Trophoblast cell (in vitro differentiated cells and primary cell): ENCODE measurements at regions not wholly inside any gene's neighbourhood (a gene's known extent, or its start where the extent isn't known, plus 50 kb on each side); places are given as distances from the start of the nearest gene placed in this dataset.

Source experiments
- DNase-seq, 2 donors: peaks; one replicate each; pipeline ENCODE4 v3.0.0-alpha.2; 2016
- H2AFZ ChIP-seq: 2 replicates; pipeline ENCODE4 v1.6.1; 2013; ENCODE audit warnings: low read length, moderate library complexity, mild to moderate bottlenecking; ENCODE audit not compliant: insufficient read depth, poor library complexity
- H2AK5ac ChIP-seq: 2 replicates; pipeline ENCODE4 v1.6.1; 2013; ENCODE audit warnings: mild to moderate bottlenecking, low read length
- H2BK120ac ChIP-seq: 2 replicates; pipeline ENCODE4 v1.6.1; 2013; ENCODE audit warnings: low read length, mild to moderate bottlenecking, moderate library complexity; ENCODE audit not compliant: insufficient read depth, poor library complexity
- H2BK12ac ChIP-seq: 2 replicates; pipeline ENCODE4 v1.6.1; 2013; ENCODE audit warnings: mild to moderate bottlenecking, low read length, moderate library complexity
- H2BK5ac ChIP-seq: 2 replicates; pipeline ENCODE4 v1.6.1; 2013; ENCODE audit warnings: low read length, low read depth, moderate library complexity, mild to moderate bottlenecking; ENCODE audit not compliant: poor library complexity
- H3K14ac ChIP-seq: 2 replicates; pipeline ENCODE4 v1.6.1; 2013; ENCODE audit warnings: mild to moderate bottlenecking, low read length
- H3K18ac ChIP-seq: 2 replicates; pipeline ENCODE4 v1.6.1; 2013; ENCODE audit warnings: mild to moderate bottlenecking, low read length
- H3K23ac ChIP-seq: 2 replicates; pipeline ENCODE4 v1.6.1; 2013; ENCODE audit warnings: low read length
- H3K27ac ChIP-seq: 2 replicates; pipeline ENCODE4 v1.5.1; 2013; ENCODE audit warnings: low read depth, mild to moderate bottlenecking, inconsistent platforms, low read length, moderate library complexity
- H3K27me3 ChIP-seq: 2 replicates; pipeline ENCODE4 v1.6.1; 2013; ENCODE audit warnings: inconsistent platforms, mild to moderate bottlenecking, low read length, moderate library complexity; ENCODE audit not compliant: insufficient read depth
- H3K36me3 ChIP-seq, 2 experiments: 1 replicate in 1 of 2; 2 replicates in 1 of 2; pipeline ENCODE4 v1.6.1; 2013; ENCODE audit warnings: low read length in 2 of 2, mild to moderate bottlenecking in 2 of 2, moderate library complexity in 1 of 2; ENCODE audit not compliant: insufficient read depth in 2 of 2, control insufficient read depth in 1 of 2
- H3K4ac ChIP-seq: 2 replicates; pipeline ENCODE4 v1.6.1; 2013; ENCODE audit warnings: low read depth, mild to moderate bottlenecking, low read length, moderate library complexity
- H3K4me1 ChIP-seq, 2 experiments: 1 replicate in 1 of 2; 2 replicates in 1 of 2; pipeline ENCODE4 v1.6.1; 2013; ENCODE audit warnings: low read length in 2 of 2, mild to moderate bottlenecking in 2 of 2, moderate library complexity in 1 of 2; ENCODE audit not compliant: insufficient read depth in 2 of 2, control insufficient read depth in 1 of 2
- H3K4me2 ChIP-seq: 2 replicates; pipeline ENCODE4 v1.6.1; 2013; ENCODE audit warnings: inconsistent platforms, mild to moderate bottlenecking, low read length, moderate library complexity
- H3K4me3 ChIP-seq: 2 replicates; pipeline ENCODE4 v1.5.1; 2013; ENCODE audit warnings: mild to moderate bottlenecking, low read depth, low read length, inconsistent platforms
- H3K79me1 ChIP-seq: one replicate; pipeline ENCODE4 v1.6.1; 2013; ENCODE audit warnings: low read length
- H3K79me2 ChIP-seq: 2 replicates; pipeline ENCODE4 v1.6.1; 2013; ENCODE audit warnings: low read length, mild to moderate bottlenecking; ENCODE audit not compliant: control insufficient read depth, insufficient read depth, poor library complexity
- H3K9ac ChIP-seq: 2 replicates; pipeline ENCODE4 v1.6.1; 2013; ENCODE audit warnings: mild to moderate bottlenecking, low read length
- H3K9me3 ChIP-seq: 2 replicates; pipeline ENCODE4 v1.6.1; 2013; ENCODE audit warnings: low read depth, mild to moderate bottlenecking, control low read depth, inconsistent platforms, low read length; ENCODE audit not compliant: insufficient read depth
- H4K12ac ChIP-seq: 2 replicates; pipeline ENCODE4 v1.6.1; 2013; ENCODE audit warnings: low read depth, mild to moderate bottlenecking, low read length, moderate library complexity
- H4K8ac ChIP-seq: 2 replicates; pipeline ENCODE4 v1.6.1; 2013; ENCODE audit warnings: low read depth, mild to moderate bottlenecking, low read length, moderate library complexity
- H4K91ac ChIP-seq: one replicate; pipeline ENCODE4 v1.6.1; 2013; ENCODE audit warnings: low read depth, mild to moderate bottlenecking, low read length, moderate library complexity
- WGBS: extraction: QIAGEN DNeasy Blood & Tissue Kit; methylation state at CpG from one replicate; pipeline ENCODE4 v1.1.7; 2013; ENCODE audit warnings: missing lambda C conversion rate; ENCODE audit not compliant: insufficient read length, insufficient coverage; ENCODE audit errors: extremely low coverage; 5-methylcytosine and 5-hydroxymethylcytosine counted together

DNA sequence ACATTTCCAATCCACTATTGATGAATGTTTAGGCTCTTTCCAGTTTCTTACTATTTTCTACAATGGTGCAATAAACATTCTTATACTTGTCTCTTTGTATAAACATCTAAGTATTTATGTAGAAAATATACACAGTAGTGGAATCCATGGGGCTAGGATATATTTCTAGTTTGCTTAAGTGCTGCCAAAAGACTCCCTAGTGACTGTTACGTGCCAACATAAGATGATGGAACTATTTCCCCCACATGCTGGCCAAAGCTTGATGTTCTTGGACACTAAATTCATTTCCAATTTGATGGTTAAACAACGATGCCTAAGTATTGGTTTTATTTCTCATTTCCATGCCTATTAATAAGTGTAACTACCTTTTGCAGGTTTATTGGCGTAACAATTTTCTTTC is 378.4 kb upstream of the HNRNPA3 start:
- Histone ChIP-seq H3K79me1 (no peaks in the 10 kb centered on the region), H2AK5ac (no peak overlapping the region), H3K4me3 (no peak overlapping the region), H4K8ac (no peak overlapping the region), H2BK12ac (no peak overlapping the region), H3K4me1 (no peaks in the 10 kb centered on the region), H2BK120ac (no peak overlapping the region), H3K36me3 (no peaks in the 10 kb centered on the region), H3K27ac (no peak overlapping the region), H4K91ac (no peak overlapping the region), H3K9ac (no peak overlapping the region), H3K4me2 (no peak overlapping the region), H3K79me2 (no peaks in the 10 kb centered on the region), H3K9me3 (no peaks in the 10 kb centered on the region), H3K18ac (no peak overlapping the region), H2BK5ac (no peak overlapping the region), H3K23ac (no peak overlapping the region), H3K27me3 (no peaks in the 10 kb centered on the region), H2AFZ (no peak overlapping the region), H4K12ac (no peak overlapping the region), H3K4ac (no peak overlapping the region), H3K14ac (no peak overlapping the region)
- no peak for DNase-seq
- no CpG with 5 or more reads among the region's 3 CpGs for WGBS

- Histone ChIP-seq H3K27me3 (no peaks in the 10 kb centered on the region), H4K91ac (no peak overlapping the region), H3K4me2 (no peak overlapping the region), H3K27ac (no peak overlapping the region), H2BK12ac (no peak overlapping the region), H3K14ac (no peak overlapping the region), H3K9ac (no peak overlapping the region), H2AFZ (no peak overlapping the region), H4K8ac (no peak overlapping the region), H4K12ac (no peak overlapping the region), H2BK120ac (no peak overlapping the region), H3K79me2 (no peaks in the 10 kb centered on the region), H3K4me1 (no peaks in the 10 kb centered on the region), H3K4ac (no peak overlapping the region), H3K9me3 (peaks cover 2% of the 10 kb centered on the region), H3K79me1 (no peaks in the 10 kb centered on the region), H3K18ac (no peak overlapping the region), H3K23ac (no peak overlapping the region), H2BK5ac (no peak overlapping the region), H3K4me3 (no peak overlapping the region), H2AK5ac (no peak overlapping the region), H3K36me3 (no peaks in the 10 kb centered on the region)
- no peak for DNase-seq
These were observed 369.4 kb upstream of the HNRNPA3 start for GRCh38 chr2:176843208-176843607.

- no peak for DNase-seq
- no peak overlapping the region for H3K4me3 ChIP-seq
- no peak overlapping the region for H2BK120ac ChIP-seq
- H3K4me1 ChIP-seq, result no peaks in the 10 kb centered on the region
- no peaks in the 10 kb centered on the region for H3K79me2 ChIP-seq
- no peak overlapping the region for H3K4me2 ChIP-seq
- WGBS, result no CpG with 5 or more reads among the region's 1 CpG
- H2BK12ac ChIP-seq, result no peak overlapping the region
- no peak overlapping the region for H3K27ac ChIP-seq
- H4K12ac ChIP-seq, result no peak overlapping the region
- no peak overlapping the region for H3K14ac ChIP-seq
- H3K18ac ChIP-seq, result no peak overlapping the region
- no peak overlapping the region for H3K9ac ChIP-seq
- H2BK5ac ChIP-seq, result no peak overlapping the region
- H3K9me3 ChIP-seq, result peaks cover 2% of the 10 kb centered on the region
- no peak overlapping the region for H3K4ac ChIP-seq
- no peaks in the 10 kb centered on the region for H3K79me1 ChIP-seq
- H4K8ac ChIP-seq, result no peak overlapping the region
- H4K91ac ChIP-seq, result no peak overlapping the region
- no peak overlapping the region for H3K23ac ChIP-seq
- no peak overlapping the region for H2AK5ac ChIP-seq
- H3K36me3 ChIP-seq, result no peaks in the 10 kb centered on the region
- H2AFZ ChIP-seq, result no peak overlapping the region
- no peaks in the 10 kb centered on the region for H3K27me3 ChIP-seq
These were observed 368.1 kb upstream of the HNRNPA3 start for GRCh38 chr2:176844461-176844860.

GRCh38 chr2:176845718-176846117 is 366.9 kb upstream of the HNRNPA3 start:
- H3K4me3 ChIP-seq, result no peak overlapping the region
- WGBS, result no CpG with 5 or more reads among the region's 2 CpGs
- H3K36me3 ChIP-seq, result no peaks in the 10 kb centered on the region

More at GRCh38 chr2:176845718-176846117, 366.9 kb upstream of the HNRNPA3 start:
- Histone ChIP-seq H2BK12ac (no peak overlapping the region), H3K4me2 (no peak overlapping the region), H3K23ac (no peak overlapping the region), H3K9ac (no peak overlapping the region), H3K27me3 (no peaks in the 10 kb centered on the region), H4K8ac (no peak overlapping the region), H3K9me3 (peaks cover 2% of the 10 kb centered on the region), H3K79me1 (no peaks in the 10 kb centered on the region), H2BK5ac (no peak overlapping the region), H4K91ac (no peak overlapping the region), H2AFZ (no peak overlapping the region), H3K4ac (no peak overlapping the region), H3K27ac (no peak overlapping the region), H3K79me2 (no peaks in the 10 kb centered on the region), H2BK120ac (no peak overlapping the region), H3K18ac (no peak overlapping the region), H2AK5ac (no peak overlapping the region), H4K12ac (no peak overlapping the region), H3K14ac (no peak overlapping the region), H3K4me1 (no peaks in the 10 kb centered on the region)
- no peak for DNase-seq
